ENCODE measurements at regions not wholly inside any gene's neighbourhood (a gene's known extent, or its start where the extent isn't known, plus 50 kb on each side); places are given as distances from the start of the nearest gene placed in this dataset.

GRCh38 chr2:145138626-145139025 is 618.7 kb upstream of the ZEB2 start:
- no peak for DNase-seq
- Histone ChIP-seq H3K27me3 (ENCODE audit: control insufficient read depth in 1 of 2, insufficient read depth in 2 of 2, low read length in 1 of 2) (no peaks in the 10 kb centered on the region), H3K36me3 (ENCODE audit: control insufficient read depth in 1 of 2, insufficient read depth in 2 of 2, low read length in 1 of 2) (no peaks in the 10 kb centered on the region), H3K9me3 (ENCODE audit: control insufficient read depth, low read length) (no peaks in the 10 kb centered on the region), H3K27ac (ENCODE audit: low read depth in 1 of 2, low read length in 2 of 2) (no peak overlapping the region), H3K4me1 (ENCODE audit: control insufficient read depth in 1 of 2, insufficient read depth in 2 of 2, low read length in 2 of 2) (no peaks in the 10 kb centered on the region), H3K4me3 (ENCODE audit: low read length in 2 of 2) (no peak overlapping the region)
- WGBS, 2 donors, result 40 to 45% methylated on average over 2 of the region's 2 CpGs
- intact Hi-C loops (cut with DNase I), result no loop called here
- no peak for ATAC-seq (ENCODE audit: low FRiP score)

GRCh38 chr2:145137901-145138300 is 618.0 kb upstream of the ZEB2 start:
- H3K27ac ChIP-seq (ENCODE audit: low read depth in 1 of 2, low read length in 2 of 2), result no peak overlapping the region
- 97 to 100% methylated on average over 1 of the region's 1 CpG for WGBS, 2 donors
- intact Hi-C loops (cut with DNase I), result no loop called here
- H3K4me3 ChIP-seq (ENCODE audit: low read length in 2 of 2), result no peak overlapping the region
- H3K27me3 ChIP-seq (ENCODE audit: control insufficient read depth in 1 of 2, insufficient read depth in 2 of 2, low read length in 1 of 2), result no peaks in the 10 kb centered on the region
- H3K4me1 ChIP-seq (ENCODE audit: control insufficient read depth in 1 of 2, insufficient read depth in 2 of 2, low read length in 2 of 2), result no peaks in the 10 kb centered on the region
- H3K9me3 ChIP-seq (ENCODE audit: control insufficient read depth, low read length), result no peaks in the 10 kb centered on the region
- DNase-seq (no peak), ATAC-seq (ENCODE audit: low FRiP score) (no peak)
- H3K36me3 ChIP-seq (ENCODE audit: control insufficient read depth in 1 of 2, insufficient read depth in 2 of 2, low read length in 1 of 2), result no peaks in the 10 kb centered on the region

- intact Hi-C loops (cut with DNase I), result no loop called here
- Histone ChIP-seq H3K4me1 (ENCODE audit: control insufficient read depth in 1 of 2, insufficient read depth in 2 of 2, low read length in 2 of 2) (no peaks in the 10 kb centered on the region), H3K36me3 (ENCODE audit: control insufficient read depth in 1 of 2, insufficient read depth in 2 of 2, low read length in 1 of 2) (no peaks in the 10 kb centered on the region), H3K27ac (ENCODE audit: low read depth in 1 of 2, low read length in 2 of 2) (no peak overlapping the region), H3K9me3 (ENCODE audit: control insufficient read depth, low read length) (no peaks in the 10 kb centered on the region), H3K27me3 (ENCODE audit: control insufficient read depth in 1 of 2, insufficient read depth in 2 of 2, low read length in 1 of 2) (no peaks in the 10 kb centered on the region), H3K4me3 (ENCODE audit: low read length in 2 of 2) (no peak overlapping the region)
- DNase-seq (no peak), ATAC-seq (ENCODE audit: low FRiP score) (no peak)
- 97 to 98% methylated on average over 4 of the region's 4 CpGs for whole genome bisulfite sequencing, 2 donors
Observed at GRCh38 chr2:145137211-145137610, 617.3 kb upstream of the ZEB2 start.

- Histone ChIP-seq H3K9me3 (ENCODE audit: control insufficient read depth, low read length) (no peaks in the 10 kb centered on the region), H3K4me1 (ENCODE audit: control insufficient read depth in 1 of 2, insufficient read depth in 2 of 2, low read length in 2 of 2) (no peaks in the 10 kb centered on the region), H3K27me3 (ENCODE audit: control insufficient read depth in 1 of 2, insufficient read depth in 2 of 2, low read length in 1 of 2) (no peaks in the 10 kb centered on the region), H3K4me3 (ENCODE audit: low read length in 2 of 2) (no peak overlapping the region), H3K27ac (ENCODE audit: low read depth in 1 of 2, low read length in 2 of 2) (no peak overlapping the region), H3K36me3 (ENCODE audit: control insufficient read depth in 1 of 2, insufficient read depth in 2 of 2, low read length in 1 of 2) (no peaks in the 10 kb centered on the region)
- WGBS, 2 donors, result 98 to 100% methylated on average over 1 of the region's 1 CpG
- intact Hi-C loops (cut with DNase I), result no loop called here
- ATAC-seq (ENCODE audit: low FRiP score) (no peak), DNase-seq (no peak)
Observed at GRCh38 chr2:145136702-145137101, 616.8 kb upstream of the ZEB2 start.

GRCh38 chr2:145126146-145126545 is 606.2 kb upstream of the ZEB2 start:
- H3K4me1 ChIP-seq (ENCODE audit: control insufficient read depth in 1 of 2, insufficient read depth in 2 of 2, low read length in 2 of 2), result no peaks in the 10 kb centered on the region
- H3K4me3 ChIP-seq (ENCODE audit: low read length in 2 of 2), result no peak overlapping the region
- WGBS, 2 donors, result 91 to 93% methylated on average over 2 of the region's 2 CpGs
- H3K36me3 ChIP-seq (ENCODE audit: control insufficient read depth in 1 of 2, insufficient read depth in 2 of 2, low read length in 1 of 2), result no peaks in the 10 kb centered on the region
- intact Hi-C loops (cut with DNase I), result no loop called here
- H3K27me3 ChIP-seq (ENCODE audit: control insufficient read depth in 1 of 2, insufficient read depth in 2 of 2, low read length in 1 of 2), result no peaks in the 10 kb centered on the region
- no peak for ATAC-seq (ENCODE audit: low FRiP score)
- DNase-seq, result no peak
- no peak overlapping the region for H3K27ac ChIP-seq (ENCODE audit: low read depth in 1 of 2, low read length in 2 of 2)
- H3K9me3 ChIP-seq (ENCODE audit: control insufficient read depth, low read length), result no peaks in the 10 kb centered on the region

- no peak for ATAC-seq (ENCODE audit: low FRiP score)
- intact Hi-C loops (cut with DNase I), result no loop called here
- H3K4me1 ChIP-seq (ENCODE audit: control insufficient read depth in 1 of 2, insufficient read depth in 2 of 2, low read length in 2 of 2), result no peaks in the 10 kb centered on the region
- H3K9me3 ChIP-seq (ENCODE audit: control insufficient read depth, low read length), result no peaks in the 10 kb centered on the region
- no peaks in the 10 kb centered on the region for H3K27me3 ChIP-seq (ENCODE audit: control insufficient read depth in 1 of 2, insufficient read depth in 2 of 2, low read length in 1 of 2)
- H3K27ac ChIP-seq (ENCODE audit: low read depth in 1 of 2, low read length in 2 of 2), result no peak overlapping the region
- whole genome bisulfite sequencing, 2 donors, result 89 to 95% methylated on average over 4 of the region's 4 CpGs
- no peak for DNase-seq
- no peaks in the 10 kb centered on the region for H3K36me3 ChIP-seq (ENCODE audit: control insufficient read depth in 1 of 2, insufficient read depth in 2 of 2, low read length in 1 of 2)
- H3K4me3 ChIP-seq (ENCODE audit: low read length in 2 of 2), result no peak overlapping the region
Observed at GRCh38 chr2:145124085-145124484, 604.2 kb upstream of the ZEB2 start.

- Histone ChIP-seq H3K36me3 (ENCODE audit: control insufficient read depth in 1 of 2, insufficient read depth in 2 of 2, low read length in 1 of 2) (no peaks in the 10 kb centered on the region), H3K9me3 (ENCODE audit: control insufficient read depth, low read length) (no peaks in the 10 kb centered on the region), H3K4me3 (ENCODE audit: low read length in 2 of 2) (no peak overlapping the region), H3K27ac (ENCODE audit: low read depth in 1 of 2, low read length in 2 of 2) (no peak overlapping the region), H3K4me1 (ENCODE audit: control insufficient read depth in 1 of 2, insufficient read depth in 2 of 2, low read length in 2 of 2) (no peaks in the 10 kb centered on the region), H3K27me3 (ENCODE audit: control insufficient read depth in 1 of 2, insufficient read depth in 2 of 2, low read length in 1 of 2) (no peaks in the 10 kb centered on the region)
- intact Hi-C loops (cut with DNase I), result no loop called here
- ATAC-seq (ENCODE audit: low FRiP score) (no peak), DNase-seq (peak in 1 of 2 donors; percentile 43)
- 83 to 91% methylated on average over 2 of the region's 2 CpGs for WGBS, 2 donors
Observed at GRCh38 chr2:145123606-145124005, 603.7 kb upstream of the ZEB2 start.

GRCh38 chr2:145119225-145119624 is 599.3 kb upstream of the ZEB2 start:
- Histone ChIP-seq H3K36me3 (ENCODE audit: control insufficient read depth in 1 of 2, insufficient read depth in 2 of 2, low read length in 1 of 2) (no peaks in the 10 kb centered on the region), H3K9me3 (ENCODE audit: control insufficient read depth, low read length) (no peaks in the 10 kb centered on the region), H3K4me1 (ENCODE audit: control insufficient read depth in 1 of 2, insufficient read depth in 2 of 2, low read length in 2 of 2) (no peaks in the 10 kb centered on the region), H3K27ac (ENCODE audit: low read depth in 1 of 2, low read length in 2 of 2) (no peak overlapping the region), H3K27me3 (ENCODE audit: control insufficient read depth in 1 of 2, insufficient read depth in 2 of 2, low read length in 1 of 2) (no peaks in the 10 kb centered on the region), H3K4me3 (ENCODE audit: low read length in 2 of 2) (no peak overlapping the region)
- no peak for ATAC-seq (ENCODE audit: low FRiP score)
- intact Hi-C loops (cut with DNase I), result no loop called here
- no peak for DNase-seq
- 97 to 100% methylated on average over 1 of the region's 1 CpG for WGBS, 2 donors

GRCh38 chr2:145116834-145117725 is 597.2 kb upstream of the ZEB2 start:
- WGBS, 2 donors, result 11 to 15% methylated on average over 5 of the region's 5 CpGs
- DNase-seq, result no peak
- Histone ChIP-seq H3K4me3 (ENCODE audit: low read length in 2 of 2) (no peak overlapping the region), H3K9me3 (ENCODE audit: control insufficient read depth, low read length) (no peaks in the 10 kb centered on the region), H3K4me1 (ENCODE audit: control insufficient read depth in 1 of 2, insufficient read depth in 2 of 2, low read length in 2 of 2) (peaks cover 0 to 2% of the 10 kb centered on the region in 2 donors), H3K27ac (ENCODE audit: low read depth in 1 of 2, low read length in 2 of 2) (no peak overlapping the region), H3K36me3 (ENCODE audit: control insufficient read depth in 1 of 2, insufficient read depth in 2 of 2, low read length in 1 of 2) (no peaks in the 10 kb centered on the region), H3K27me3 (ENCODE audit: control insufficient read depth in 1 of 2, insufficient read depth in 2 of 2, low read length in 1 of 2) (no peaks in the 10 kb centered on the region)
- ATAC-seq (ENCODE audit: low FRiP score), result no peak
- intact Hi-C loops (cut with DNase I), result no loop called here
